ENCODE measurements at regions not wholly inside any gene's neighbourhood (a gene's known extent, or its start where the extent isn't known, plus 50 kb on each side); places are given as distances from the start of the nearest gene placed in this dataset.

DNA sequence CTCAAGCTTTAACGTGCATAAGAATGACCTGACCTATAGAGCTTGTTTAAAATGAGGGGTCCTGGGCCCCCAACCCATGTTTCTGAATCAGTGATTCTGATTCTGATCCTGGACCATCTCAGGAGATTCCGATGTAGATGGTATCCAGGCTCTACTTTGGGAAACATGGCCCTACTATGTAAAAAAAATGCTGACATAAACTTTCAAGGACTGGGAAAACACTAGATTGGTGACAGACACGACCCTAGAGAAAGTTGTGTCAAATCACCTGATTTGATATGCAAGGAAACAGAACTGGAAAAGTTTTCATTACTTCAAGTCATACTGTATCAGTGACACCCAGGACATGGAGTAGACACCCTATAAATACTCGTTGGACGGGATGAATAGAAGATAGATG is 328.5 kb downstream of the HNRNPD start:
- BruUV-seq (replicated peaks): no TSS peak
- CTCF ChIA-PET: interaction anchor here (0.6 to 1.0 kb wide), 2 partner anchors 575 to 1546 kb away, joined by 3 to 8 read pairs; no protein-coding TSS in a partner anchor

DNA sequence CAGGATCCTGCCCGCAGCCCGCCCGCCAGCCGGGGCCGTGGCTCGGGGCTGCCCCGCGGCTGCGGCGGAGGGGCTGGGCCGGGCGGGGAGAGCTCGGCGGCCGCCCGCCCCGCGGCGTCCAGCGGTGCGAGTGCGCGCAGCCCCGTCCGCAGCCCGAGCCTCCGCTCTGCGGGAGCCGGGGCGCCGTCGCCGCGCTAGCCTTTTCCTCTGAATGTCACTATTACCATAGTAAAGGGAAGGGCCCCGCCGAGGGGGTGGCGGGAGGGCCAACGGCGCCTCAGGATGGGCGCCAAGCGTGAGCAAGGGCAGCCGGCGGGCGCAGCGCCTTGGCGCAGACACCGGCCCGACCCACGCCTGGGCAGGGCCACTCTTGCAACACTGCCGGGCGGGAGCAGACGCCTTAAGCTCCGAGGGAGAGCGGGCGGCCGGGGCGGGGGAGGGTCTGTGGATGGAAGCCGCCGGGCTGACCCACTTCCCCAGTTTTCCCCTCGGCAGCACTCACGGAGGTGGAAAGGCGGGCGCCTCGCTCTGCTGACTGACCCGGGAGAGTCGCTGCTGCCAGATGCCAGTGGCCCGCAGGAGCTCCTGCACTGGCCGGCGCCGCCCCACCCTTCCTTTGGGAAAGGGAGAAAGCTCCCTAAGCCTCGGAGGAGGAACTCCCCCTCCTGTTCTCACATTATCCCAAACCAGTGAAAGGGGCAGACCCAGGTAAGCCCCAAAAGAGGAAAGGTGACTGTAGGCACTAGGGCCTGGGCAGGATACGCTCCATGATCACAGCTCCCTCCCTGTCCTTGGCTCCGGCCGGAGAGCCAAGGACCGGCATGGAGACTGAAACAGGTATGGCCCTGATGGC is 329.4 kb downstream of the HNRNPD start:
- DNase-seq: peak; percentile 79 to 80
- no peaks in the 10 kb centered on the region for H3K9me3 ChIP-seq
- no peaks in the 10 kb centered on the region for H3K36me3 ChIP-seq (ENCODE audit: control insufficient read depth, insufficient read depth, low read length)
- H3K4me1 ChIP-seq: peaks cover 19% of the 10 kb centered on the region
- H3K4me3 ChIP-seq (ENCODE audit: low read depth, low read length): peak overlapping the region; percentile 63
- Mint-ChIP-seq H3K4me1 (ENCODE audit: low read depth, unreplicated experiment) (peaks cover 7% of the 10 kb centered on the region), H3K27me3 (ENCODE audit: insufficient read depth, unreplicated experiment) (no peaks in the 10 kb centered on the region), H3K4me3 (ENCODE audit: unreplicated experiment) (peak overlapping the region; percentile 93), H3K9me3 (ENCODE audit: unreplicated experiment) (no peaks in the 10 kb centered on the region), H3K27ac (ENCODE audit: unreplicated experiment) (no peak overlapping the region), H3K36me3 (ENCODE audit: insufficient read depth, unreplicated experiment) (no peaks in the 10 kb centered on the region)
- ChIA-PET POLR2A (interaction anchor here (0.5 to 0.6 kb wide), 3 partner anchors 25 to 574 kb away, joined by 3 to 6 read pairs (median 3); no protein-coding TSS in a partner anchor), CTCF (interaction anchor here (0.6 to 1.2 kb wide), 6 partner anchors 17 to 1545 kb away, joined by 3 to 8 read pairs (median 4); no protein-coding TSS in a partner anchor)
- TF ChIP-seq, protein P1, sequence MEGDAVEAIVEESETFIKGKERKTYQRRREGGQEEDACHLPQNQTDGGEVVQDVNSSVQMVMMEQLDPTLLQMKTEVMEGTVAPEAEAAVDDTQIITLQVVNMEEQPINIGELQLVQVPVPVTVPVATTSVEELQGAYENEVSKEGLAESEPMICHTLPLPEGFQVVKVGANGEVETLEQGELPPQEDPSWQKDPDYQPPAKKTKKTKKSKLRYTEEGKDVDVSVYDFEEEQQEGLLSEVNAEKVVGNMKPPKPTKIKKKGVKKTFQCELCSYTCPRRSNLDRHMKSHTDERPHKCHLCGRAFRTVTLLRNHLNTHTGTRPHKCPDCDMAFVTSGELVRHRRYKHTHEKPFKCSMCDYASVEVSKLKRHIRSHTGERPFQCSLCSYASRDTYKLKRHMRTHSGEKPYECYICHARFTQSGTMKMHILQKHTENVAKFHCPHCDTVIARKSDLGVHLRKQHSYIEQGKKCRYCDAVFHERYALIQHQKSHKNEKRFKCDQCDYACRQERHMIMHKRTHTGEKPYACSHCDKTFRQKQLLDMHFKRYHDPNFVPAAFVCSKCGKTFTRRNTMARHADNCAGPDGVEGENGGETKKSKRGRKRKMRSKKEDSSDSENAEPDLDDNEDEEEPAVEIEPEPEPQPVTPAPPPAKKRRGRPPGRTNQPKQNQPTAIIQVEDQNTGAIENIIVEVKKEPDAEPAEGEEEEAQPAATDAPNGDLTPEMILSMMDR (IDR thresholded peaks at IDR 0.05; ENCODE audit: insufficient read depth in 1 of 2, low read depth in 1 of 2, low read length in 1 of 2, severe bottlenecking in 1 of 2, unreplicated experiment in 1 of 2): no peak
- no TSS peak for BruUV-seq (replicated peaks)
- H3K27me3 ChIP-seq (replicated peaks; ENCODE audit: control insufficient read depth, insufficient read depth, low read length): no peaks in the 10 kb centered on the region
- intact Hi-C loops (cut with micrococcal nuclease; ENCODE audit: unreplicated experiment): loop anchor here (2.0 to 5.0 kb wide), 2 partner anchors 127 to 200 kb away; no protein-coding TSS in a partner anchor

More for the DNA sequence above, 328.5 kb downstream of the HNRNPD start:
- no peaks in the 10 kb centered on the region for H3K9me3 Mint-ChIP-seq (ENCODE audit: unreplicated experiment)
- H3K27me3 ChIP-seq (replicated peaks; ENCODE audit: control insufficient read depth, insufficient read depth, low read length): no peaks in the 10 kb centered on the region
- intact Hi-C loops (cut with micrococcal nuclease; ENCODE audit: unreplicated experiment): loop anchor here (2.0 kb wide), 1 partner anchor 200 kb away; no protein-coding TSS in a partner anchor
- no peaks in the 10 kb centered on the region for H3K36me3 Mint-ChIP-seq (ENCODE audit: insufficient read depth, unreplicated experiment)
- H3K36me3 ChIP-seq (ENCODE audit: control insufficient read depth, insufficient read depth, low read length): no peaks in the 10 kb centered on the region
- H3K4me3 Mint-ChIP-seq (ENCODE audit: unreplicated experiment): peak overlapping the region; percentile 93
- no peak overlapping the region for H3K27ac Mint-ChIP-seq (ENCODE audit: unreplicated experiment)
- H3K9me3 ChIP-seq: no peaks in the 10 kb centered on the region
- H3K4me3 ChIP-seq (ENCODE audit: low read depth, low read length): peak overlapping the region; percentile 63
- H3K27me3 Mint-ChIP-seq (ENCODE audit: insufficient read depth, unreplicated experiment): no peaks in the 10 kb centered on the region
- H3K4me1 ChIP-seq: peaks cover 19% of the 10 kb centered on the region
- POLR2A ChIA-PET: no interaction called here
- TF ChIP-seq, protein P1 (IDR thresholded peaks at IDR 0.05; ENCODE audit: insufficient read depth in 1 of 2, low read depth in 1 of 2, low read length in 1 of 2, severe bottlenecking in 1 of 2, unreplicated experiment in 1 of 2): no peak
- H3K4me1 Mint-ChIP-seq (ENCODE audit: low read depth, unreplicated experiment): peaks cover 7% of the 10 kb centered on the region
- no peak for DNase-seq

DNA sequence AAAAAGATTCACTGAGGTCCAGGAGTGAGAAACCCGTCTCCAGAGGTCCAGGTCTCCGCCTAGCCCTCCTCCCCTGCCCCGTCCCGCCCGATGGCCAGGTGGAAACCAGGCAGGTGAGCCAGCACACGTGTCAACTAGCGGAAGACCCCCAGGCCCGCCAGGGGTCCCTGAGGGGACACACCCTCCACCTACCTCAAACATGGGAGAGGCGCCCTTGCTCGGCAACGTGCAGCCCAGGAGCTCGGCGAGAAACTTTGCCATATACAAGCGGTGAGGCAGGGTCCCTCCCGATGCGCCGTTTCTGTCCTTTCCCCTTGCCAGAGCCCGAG is 330.0 kb downstream of the HNRNPD start:
- Mint-ChIP-seq H3K27me3 (ENCODE audit: insufficient read depth, unreplicated experiment) (no peaks in the 10 kb centered on the region), H3K4me1 (ENCODE audit: low read depth, unreplicated experiment) (peaks cover 7% of the 10 kb centered on the region), H3K36me3 (ENCODE audit: insufficient read depth, unreplicated experiment) (no peaks in the 10 kb centered on the region), H3K4me3 (ENCODE audit: unreplicated experiment) (peak overlapping the region; percentile 93), H3K27ac (ENCODE audit: unreplicated experiment) (peak overlapping the region; percentile 89), H3K9me3 (ENCODE audit: unreplicated experiment) (no peaks in the 10 kb centered on the region)
- Histone ChIP-seq H3K4me3 (ENCODE audit: low read depth, low read length) (peak overlapping the region; percentile 63), H3K27me3 (replicated peaks; ENCODE audit: control insufficient read depth, insufficient read depth, low read length) (no peaks in the 10 kb centered on the region), H3K9me3 (no peaks in the 10 kb centered on the region), H3K4me1 (peaks cover 19% of the 10 kb centered on the region), H3K36me3 (ENCODE audit: control insufficient read depth, insufficient read depth, low read length) (no peaks in the 10 kb centered on the region)
- TF ChIP-seq, protein P1 (IDR thresholded peaks at IDR 0.05; ENCODE audit: insufficient read depth in 1 of 2, low read depth in 1 of 2, low read length in 1 of 2, severe bottlenecking in 1 of 2, unreplicated experiment in 1 of 2): no peak
- POLR2A ChIA-PET: no interaction called here
- intact Hi-C loops (cut with micrococcal nuclease; ENCODE audit: unreplicated experiment): loop anchor here (1.0 to 5.0 kb wide), 7 partner anchors 27 to 637 kb away; no protein-coding TSS in a partner anchor
- BruUV-seq (replicated peaks): no TSS peak
- CTCF ChIA-PET: interaction anchor here (0.6 to 1.2 kb wide), 2 partner anchors 131 to 577 kb away, joined by 3 to 6 read pairs; no protein-coding TSS in a partner anchor
- no peak for DNase-seq

Measured in Caco-2 (cell line).